Esophagus squamous epithelium (tissue), 5 donors: ENCODE measurements at regions not wholly inside any gene's neighbourhood (a gene's known extent, or its start where the extent isn't known, plus 50 kb on each side); places are given as distances from the start of the nearest gene placed in this dataset.

Experiments used
- DNase-seq: peaks from one replicate; lab custom pipeline; 2025; lab: John Stamatoyannopoulos, UW
- H3K27ac ChIP-seq, 4 donors: fragments of 200-600 bp; sonication (generic); one replicate each; pipeline ENCODE4 v1.5.1; 2016 to 2019; ENCODE audit warnings: mild to moderate bottlenecking in 1 of 4
- H3K27me3 ChIP-seq, 4 donors: fragments of 200-600 bp; sonication (generic); 1 replicate in 3 of 4; 2 replicates in 1 of 4; pipeline versions ENCODE4 v1.5.1 to v1.6.0; 2017 to 2021; ENCODE audit warnings: antibody characterized with exemption in 1 of 4
- H3K36me3 ChIP-seq, 3 donors: fragments of 200-600 bp; sonication (generic); one replicate each; pipeline ENCODE4 v1.5.1; 2016 to 2019
- H3K4me1 ChIP-seq, 3 donors: fragments of 200-600 bp; sonication (generic); one replicate each; pipeline ENCODE4 v1.5.1; 2017 to 2019
- H3K4me3 ChIP-seq, 4 donors: fragments of 200-600 bp; sonication (generic); 1 replicate in 3 of 4; 2 replicates in 1 of 4; pipeline ENCODE4 v1.5.1; 2016 to 2019; ENCODE audit warnings: mild to moderate bottlenecking in 2 of 4, moderate library complexity in 1 of 4
- H3K9me3 ChIP-seq, 3 donors: fragments of 200-600 bp; sonication (generic); one replicate each; pipeline ENCODE4 v1.5.1; 2016 to 2019
- CTCF ChIP-seq, 6 experiments: fragments of 450-650 bp in 4 of 6; fragments of 200-600 bp in 2 of 6; sonication (generic) in 2 of 6; IDR thresholded peaks; one replicate each; pipeline ENCODE4 v1.5.1; 2016 to 2019; ENCODE audit warnings: antibody characterized with exemption in 6 of 6, mild to moderate bottlenecking in 4 of 6, moderate library complexity in 4 of 6
- POLR2A ChIP-seq, 4 donors: fragments of 450-650 bp; IDR thresholded peaks; one replicate each; pipeline ENCODE4 v1.6.1; 2017; ENCODE audit warnings: antibody characterized with exemption in 4 of 4, mild to moderate bottlenecking in 4 of 4, moderate library complexity in 3 of 4
- WGBS, 2 donors: methylation state at CpG; one replicate each; pipeline ENCODE4 v1.1.5; 2018; 5-methylcytosine and 5-hydroxymethylcytosine counted together
- intact Hi-C: fragments of 100-400 bp; cut with DNase I; formaldehyde crosslinking; loops from one replicate; pipeline ENCODE4 v1.15.0; 2022
- donor health status: DM: yes; HTN: yes; CAD: no.

- DNase-seq, result no peak
- 67 to 88% methylated on average over 1 to 2 of the region's 2 CpGs for WGBS, 2 donors
- intact Hi-C loops, result no loop called here
These were observed 87.8 kb upstream of the CENPW start for GRCh38 chr6:126252154-126252553.

GRCh38 chr6:126253431-126253830, 86.5 kb upstream of the CENPW start:
- TF ChIP-seq POLR2A (IDR thresholded peaks at IDR 0.05) (no peak), CTCF (IDR thresholded peaks at IDR 0.05) (no peak)
- 89 to 92% methylated on average over 2 of the region's 2 CpGs for WGBS, 2 donors

More at GRCh38 chr6:126252154-126252553, 87.8 kb upstream of the CENPW start:
- Histone ChIP-seq H3K9me3 (no peaks in the 10 kb centered on the region), H3K4me3 (no peak overlapping the region), H3K27me3 (no peaks in the 10 kb centered on the region), H3K4me1 (no peaks in the 10 kb centered on the region), H3K27ac (no peak overlapping the region), H3K36me3 (no peaks in the 10 kb centered on the region)
- TF ChIP-seq CTCF (IDR thresholded peaks at IDR 0.05) (no peak), POLR2A (IDR thresholded peaks at IDR 0.05) (no peak)

GRCh38 chr6:126258150-126258549, 81.8 kb upstream of the CENPW start:
- no peak for DNase-seq
- Histone ChIP-seq H3K27me3 (no peaks in the 10 kb centered on the region), H3K27ac (no peak overlapping the region), H3K36me3 (no peaks in the 10 kb centered on the region), H3K4me1 (no peaks in the 10 kb centered on the region), H3K9me3 (peaks cover 0 to 12% (median 4%) of the 10 kb centered on the region in 3 donors), H3K4me3 (no peak overlapping the region)
- TF ChIP-seq POLR2A (IDR thresholded peaks at IDR 0.05) (no peak), CTCF (IDR thresholded peaks at IDR 0.05) (no peak)
- WGBS, 2 donors, result 91 to 96% methylated on average over 9 to 16 of the region's 18 CpGs
- intact Hi-C loops, result no loop called here

More at GRCh38 chr6:126253431-126253830, 86.5 kb upstream of the CENPW start:
- Histone ChIP-seq H3K9me3 (peaks cover 0 to 6% (median 4%) of the 10 kb centered on the region in 3 donors), H3K4me1 (no peaks in the 10 kb centered on the region), H3K36me3 (no peaks in the 10 kb centered on the region), H3K27ac (no peak overlapping the region), H3K27me3 (no peaks in the 10 kb centered on the region), H3K4me3 (no peak overlapping the region)
- intact Hi-C loops, result no loop called here
- DNase-seq, result no peak

- WGBS, 2 donors, result 83 to 90% methylated on average over 6 of the region's 7 CpGs
- Histone ChIP-seq H3K27ac (no peak overlapping the region), H3K9me3 (peaks cover 0 to 12% (median 4%) of the 10 kb centered on the region in 3 donors), H3K4me3 (no peak overlapping the region), H3K27me3 (no peaks in the 10 kb centered on the region), H3K36me3 (no peaks in the 10 kb centered on the region), H3K4me1 (no peaks in the 10 kb centered on the region)
- intact Hi-C loops, result no loop called here
- DNase-seq, result no peak
- no peak for TF ChIP-seq CTCF (IDR thresholded peaks at IDR 0.05)
- TF ChIP-seq POLR2A (IDR thresholded peaks at IDR 0.05), result no peak
These were observed 78.0 kb upstream of the CENPW start for GRCh38 chr6:126261792-126262421.

GRCh38 chr6:126264265-126264664, 75.7 kb upstream of the CENPW start:
- Histone ChIP-seq H3K36me3 (no peaks in the 10 kb centered on the region), H3K4me1 (no peaks in the 10 kb centered on the region), H3K4me3 (no peak overlapping the region), H3K9me3 (peaks cover 0 to 2% (median 0%) of the 10 kb centered on the region in 3 donors), H3K27ac (no peak overlapping the region), H3K27me3 (no peaks in the 10 kb centered on the region)
- no peak for TF ChIP-seq CTCF (IDR thresholded peaks at IDR 0.05)
- TF ChIP-seq POLR2A (IDR thresholded peaks at IDR 0.05), result no peak
- 85 to 86% methylated on average over 1 of the region's 1 CpG for whole genome bisulfite sequencing, 2 donors
- DNase-seq, result no peak
- intact Hi-C loops, result no loop called here
